ENCODE measurements at regions not wholly inside any gene's neighbourhood (a gene's known extent, or its start where the extent isn't known, plus 50 kb on each side); places are given as distances from the start of the nearest gene placed in this dataset.

GRCh38 chr18:45284851-45285250 lies 330.4 kb upstream of the SLC14A2 start:
- no peak for ATAC-seq
- in situ Hi-C loops (cut with HindIII; ENCODE audit: low pct_unique_long_range_greater_than_20kb, low sequenced_read_pairs) = no loop called here
- BruUV-seq (replicated peaks) = no TSS peak
- POLR2A ChIA-PET = no interaction called here
- TF ChIP-seq POLR2AphosphoS5 (IDR thresholded peaks at IDR 0.05; ENCODE audit: low read depth, low read length) = no peak
- no peak for TF ChIP-seq TCF7L2 (IDR thresholded peaks at IDR 0.05; ENCODE audit: low read depth, low read length)
- TF ChIP-seq SIN3A (IDR thresholded peaks at IDR 0.05; ENCODE audit: borderline replicate concordance, insufficient read depth, low read depth, low read length) = no peak
- TF ChIP-seq, protein P1, sequence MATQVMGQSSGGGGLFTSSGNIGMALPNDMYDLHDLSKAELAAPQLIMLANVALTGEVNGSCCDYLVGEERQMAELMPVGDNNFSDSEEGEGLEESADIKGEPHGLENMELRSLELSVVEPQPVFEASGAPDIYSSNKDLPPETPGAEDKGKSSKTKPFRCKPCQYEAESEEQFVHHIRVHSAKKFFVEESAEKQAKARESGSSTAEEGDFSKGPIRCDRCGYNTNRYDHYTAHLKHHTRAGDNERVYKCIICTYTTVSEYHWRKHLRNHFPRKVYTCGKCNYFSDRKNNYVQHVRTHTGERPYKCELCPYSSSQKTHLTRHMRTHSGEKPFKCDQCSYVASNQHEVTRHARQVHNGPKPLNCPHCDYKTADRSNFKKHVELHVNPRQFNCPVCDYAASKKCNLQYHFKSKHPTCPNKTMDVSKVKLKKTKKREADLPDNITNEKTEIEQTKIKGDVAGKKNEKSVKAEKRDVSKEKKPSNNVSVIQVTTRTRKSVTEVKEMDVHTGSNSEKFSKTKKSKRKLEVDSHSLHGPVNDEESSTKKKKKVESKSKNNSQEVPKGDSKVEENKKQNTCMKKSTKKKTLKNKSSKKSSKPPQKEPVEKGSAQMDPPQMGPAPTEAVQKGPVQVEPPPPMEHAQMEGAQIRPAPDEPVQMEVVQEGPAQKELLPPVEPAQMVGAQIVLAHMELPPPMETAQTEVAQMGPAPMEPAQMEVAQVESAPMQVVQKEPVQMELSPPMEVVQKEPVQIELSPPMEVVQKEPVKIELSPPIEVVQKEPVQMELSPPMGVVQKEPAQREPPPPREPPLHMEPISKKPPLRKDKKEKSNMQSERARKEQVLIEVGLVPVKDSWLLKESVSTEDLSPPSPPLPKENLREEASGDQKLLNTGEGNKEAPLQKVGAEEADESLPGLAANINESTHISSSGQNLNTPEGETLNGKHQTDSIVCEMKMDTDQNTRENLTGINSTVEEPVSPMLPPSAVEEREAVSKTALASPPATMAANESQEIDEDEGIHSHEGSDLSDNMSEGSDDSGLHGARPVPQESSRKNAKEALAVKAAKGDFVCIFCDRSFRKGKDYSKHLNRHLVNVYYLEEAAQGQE (IDR thresholded peaks at IDR 0.05; ENCODE audit: insufficient read depth in 1 of 2, low read depth in 2 of 2, low read length in 1 of 2) = no peak
- TF ChIP-seq, protein P2, sequence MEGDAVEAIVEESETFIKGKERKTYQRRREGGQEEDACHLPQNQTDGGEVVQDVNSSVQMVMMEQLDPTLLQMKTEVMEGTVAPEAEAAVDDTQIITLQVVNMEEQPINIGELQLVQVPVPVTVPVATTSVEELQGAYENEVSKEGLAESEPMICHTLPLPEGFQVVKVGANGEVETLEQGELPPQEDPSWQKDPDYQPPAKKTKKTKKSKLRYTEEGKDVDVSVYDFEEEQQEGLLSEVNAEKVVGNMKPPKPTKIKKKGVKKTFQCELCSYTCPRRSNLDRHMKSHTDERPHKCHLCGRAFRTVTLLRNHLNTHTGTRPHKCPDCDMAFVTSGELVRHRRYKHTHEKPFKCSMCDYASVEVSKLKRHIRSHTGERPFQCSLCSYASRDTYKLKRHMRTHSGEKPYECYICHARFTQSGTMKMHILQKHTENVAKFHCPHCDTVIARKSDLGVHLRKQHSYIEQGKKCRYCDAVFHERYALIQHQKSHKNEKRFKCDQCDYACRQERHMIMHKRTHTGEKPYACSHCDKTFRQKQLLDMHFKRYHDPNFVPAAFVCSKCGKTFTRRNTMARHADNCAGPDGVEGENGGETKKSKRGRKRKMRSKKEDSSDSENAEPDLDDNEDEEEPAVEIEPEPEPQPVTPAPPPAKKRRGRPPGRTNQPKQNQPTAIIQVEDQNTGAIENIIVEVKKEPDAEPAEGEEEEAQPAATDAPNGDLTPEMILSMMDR (IDR thresholded peaks at IDR 0.05) = no peak
- DNase-seq (ENCODE audit: low read depth, low spot score) = no peak
- H3K36me3 ChIP-seq (ENCODE audit: control insufficient read depth, insufficient read depth, low read length) = no peaks in the 10 kb centered on the region
- no peaks in the 10 kb centered on the region for H3K27me3 ChIP-seq (ENCODE audit: control insufficient read depth, insufficient read depth, low read length)
- H3K4me1 ChIP-seq (ENCODE audit: control insufficient read depth, insufficient read depth, low read length) = no peaks in the 10 kb centered on the region
- intact Hi-C loops (cut with micrococcal nuclease; ENCODE audit: unreplicated experiment) = no loop called here
- no peaks in the 10 kb centered on the region for H3K9me3 ChIP-seq (ENCODE audit: control insufficient read depth, insufficient read depth, low read depth, low read length)
- CTCF ChIA-PET = no interaction called here
- H3K27ac ChIP-seq (ENCODE audit: low read length) = no peak overlapping the region
- no peak overlapping the region for H3K4me3 ChIP-seq (ENCODE audit: low read depth in 2 of 2, low read length in 2 of 2)

- ATAC-seq = no peak
- intact Hi-C loops (cut with micrococcal nuclease; ENCODE audit: unreplicated experiment) (no loop called here), in situ Hi-C loops (cut with HindIII; ENCODE audit: low pct_unique_long_range_greater_than_20kb, low sequenced_read_pairs) (no loop called here)
- BruUV-seq (replicated peaks) = no TSS peak
- Histone ChIP-seq H3K4me1 (ENCODE audit: control insufficient read depth, insufficient read depth, low read length) (no peaks in the 10 kb centered on the region), H3K36me3 (ENCODE audit: control insufficient read depth, insufficient read depth, low read length) (no peaks in the 10 kb centered on the region), H3K4me3 (ENCODE audit: low read depth in 2 of 2, low read length in 2 of 2) (no peak overlapping the region), H3K27ac (ENCODE audit: low read length) (no peak overlapping the region), H3K9me3 (ENCODE audit: control insufficient read depth, insufficient read depth, low read depth, low read length) (no peaks in the 10 kb centered on the region), H3K27me3 (ENCODE audit: control insufficient read depth, insufficient read depth, low read length) (no peaks in the 10 kb centered on the region)
- POLR2A ChIA-PET = no interaction called here
- TF ChIP-seq TCF7L2 (IDR thresholded peaks at IDR 0.05; ENCODE audit: low read depth, low read length) = no peak
- TF ChIP-seq, protein P1 (IDR thresholded peaks at IDR 0.05; ENCODE audit: insufficient read depth in 1 of 2, low read depth in 2 of 2, low read length in 1 of 2) = no peak
- TF ChIP-seq, protein P2 (IDR thresholded peaks at IDR 0.05) = no peak
- CTCF ChIA-PET = no interaction called here
- DNase-seq (ENCODE audit: low read depth, low spot score) = no peak
Observed at GRCh38 chr18:45285251-45285650, 330.0 kb upstream of the SLC14A2 start.

Measured in Panc1 (cell line).